SK-N-SH (cell line): ENCODE measurements at regions not wholly inside any gene's neighbourhood (a gene's known extent, or its start where the extent isn't known, plus 50 kb on each side); places are given as distances from the start of the nearest gene placed in this dataset.
A peak's percentile ranks its signal among the peaks of the same experiment; 100 is the strongest.

Experiments
- CTCF ChIA-PET: fragments of 300-600, 350-600 bp; formaldehyde crosslinking; extraction: SDS; loops from one replicate; lab custom pipeline; 2021; lab: Yijun Ruan, JAX
- POLR2A ChIA-PET: fragments of 350-600 bp; sonication (Branson Sonifier 250); formaldehyde crosslinking; extraction: SDS; loops from one replicate; lab custom pipeline; 2020; ENCODE audit warnings: antibody characterized with exemption, inconsistent platforms; lab: Yijun Ruan, JAX
- DNase-seq: peaks from one replicate; pipeline ENCODE4 v3.0.0; 2012
- H2AFZ ChIP-seq: fragments of 200-600 bp; sonication (generic); 2 replicates; pipeline ENCODE4 v1.8.1; 2016; ENCODE audit warnings: antibody characterized with exemption, mild to moderate bottlenecking, low read depth
- H3F3A ChIP-seq: fragments of 200-600 bp; sonication (generic); replicated peaks from 2 replicates; pipeline ENCODE3; 2016; ENCODE audit warnings: antibody characterized with exemption, mild to moderate bottlenecking; ENCODE audit not compliant: insufficient read depth
- H3K27ac ChIP-seq, 2 experiments: fragments of 200-500 bp in 1 of 2; fragments of 200-600 bp in 1 of 2; sonication (Bioruptor generic) in 1 of 2; sonication (generic), shearing (Covaris generic) in 1 of 2; 2 replicates each; pipeline versions ENCODE4 v1.5.1 to v1.6.1; 2014 to 2016; ENCODE audit warnings: low read depth in 2 of 2, inconsistent platforms in 1 of 2, low read length in 1 of 2, mild to moderate bottlenecking in 1 of 2, mixed read lengths in 1 of 2
- H3K27me3 ChIP-seq: fragments of 200-600 bp; sonication (generic), shearing (Covaris generic); 2 replicates; pipeline ENCODE4 v1.6.1; 2016; ENCODE audit warnings: mixed run types; ENCODE audit not compliant: insufficient read depth
- H3K36me3 ChIP-seq, 2 experiments: fragments of 200-500 bp in 1 of 2; fragments of 200-600 bp in 1 of 2; sonication (Bioruptor generic) in 1 of 2; sonication (generic) in 1 of 2; replicated peaks in 1 of 2; 2 replicates each; pipeline versions ENCODE3 to v1.5.1; 2014 to 2016; ENCODE audit warnings: low read length in 1 of 2, mild to moderate bottlenecking in 1 of 2; ENCODE audit not compliant: insufficient read depth in 2 of 2, control insufficient read depth in 1 of 2
- H3K4me1 ChIP-seq, 2 experiments: fragments of 200-500 bp in 1 of 2; fragments of 200-600 bp in 1 of 2; sonication (Bioruptor generic) in 1 of 2; sonication (generic), shearing (Covaris generic) in 1 of 2; 2 replicates each; pipeline versions ENCODE4 v1.5.1 to v1.6.1; 2014 to 2016; ENCODE audit warnings: low read depth in 1 of 2, low read length in 1 of 2, mixed run types in 1 of 2; ENCODE audit not compliant: insufficient read depth in 2 of 2, control insufficient read depth in 1 of 2
- H3K4me2 ChIP-seq: fragments of 200-600 bp; sonication (generic), shearing (Covaris generic); 2 replicates; pipeline ENCODE4 v1.6.1; 2017; ENCODE audit warnings: mixed run types
- H3K4me3 ChIP-seq, 2 experiments: fragments of 200-500 bp in 1 of 2; fragments of 200-600 bp in 1 of 2; sonication (Bioruptor generic) in 1 of 2; sonication (generic), shearing (Covaris generic) in 1 of 2; 2 replicates each; pipeline versions ENCODE4 v1.5.1 to v1.8.1; 2014 to 2016; ENCODE audit warnings: low read depth in 2 of 2, inconsistent platforms in 1 of 2, low read length in 1 of 2, mild to moderate bottlenecking in 1 of 2, mixed read lengths in 1 of 2, moderate library complexity in 1 of 2
- H3K79me2 ChIP-seq: fragments of 200-600 bp; sonication (generic); 2 replicates; pipeline ENCODE4 v1.8.1; 2017; ENCODE audit warnings: mild to moderate bottlenecking; ENCODE audit not compliant: insufficient read depth
- H3K9ac ChIP-seq: fragments of 200-600 bp; sonication (generic); 2 replicates; pipeline ENCODE4 v1.6.1; 2017; ENCODE audit warnings: mixed run types
- H3K9me2 ChIP-seq: fragments of 200-600 bp; sonication (generic); 2 replicates; pipeline ENCODE4 v1.6.1; 2017; ENCODE audit warnings: mixed run types
- H3K9me3 ChIP-seq: fragments of 200-600 bp; sonication (generic); 2 replicates; pipeline ENCODE4 v1.6.1; 2017; ENCODE audit warnings: mixed run types, mild to moderate bottlenecking, moderate library complexity
- H4K20me1 ChIP-seq: fragments of 200-600 bp; sonication (generic); 2 replicates; pipeline ENCODE4 v1.6.1; 2017; ENCODE audit warnings: mild to moderate bottlenecking, mixed run types; ENCODE audit not compliant: insufficient read depth
- CHD2 ChIP-seq: fragments of 150-350 bp; IDR thresholded peaks from 2 replicates; pipeline ENCODE4 v1.6.1; 2018; ENCODE audit warnings: low read length; ENCODE audit not compliant: partially characterized antibody
- ELF1 ChIP-seq: IDR thresholded peaks from 2 replicates; pipeline ENCODE4 v1.4.0; 2012
- EP300 ChIP-seq, 2 experiments: IDR thresholded peaks; 2 replicates each; pipeline versions ENCODE4 v1.4.0 to v1.6.1; 2012; ENCODE audit warnings: borderline replicate concordance in 1 of 2, low read depth in 1 of 2, low read length in 1 of 2
- FOXJ3 ChIP-seq: sonication (generic); formaldehyde crosslinking; IDR thresholded peaks from 2 replicates; pipeline ENCODE4 v1.5.1; 2020; ENCODE audit warnings: mild to moderate bottlenecking, missing genetic modification reagents
- FOXM1 ChIP-seq: IDR thresholded peaks from 2 replicates; pipeline ENCODE4 v1.4.0; 2012; ENCODE audit warnings: low read depth, mild to moderate bottlenecking
- GABPA ChIP-seq: IDR thresholded peaks from 2 replicates; pipeline ENCODE4 v1.4.0; 2012; ENCODE audit warnings: low read depth, mild to moderate bottlenecking
- GATA2 ChIP-seq: sonication (generic); formaldehyde crosslinking; IDR thresholded peaks from 2 replicates; pipeline ENCODE4 v1.5.0; 2020; ENCODE audit warnings: mild to moderate bottlenecking, missing genetic modification reagents
- JUND ChIP-seq: IDR thresholded peaks from 2 replicates; pipeline ENCODE4 v1.4.0; 2012
- MXI1 ChIP-seq: IDR thresholded peaks from 2 replicates; pipeline ENCODE4 v1.6.1; 2012; ENCODE audit warnings: mild to moderate bottlenecking, low read depth, low read length, improper control_type of control experiment
- NRF1 ChIP-seq: IDR thresholded peaks from 2 replicates; pipeline ENCODE4 v1.6.1; 2012; ENCODE audit warnings: low read depth, mild to moderate bottlenecking, low read length
- POLR2AphosphoS5 ChIP-seq: IDR thresholded peaks from 2 replicates; pipeline ENCODE4 v1.6.1; 2012; ENCODE audit warnings: low read depth, low read length
- RAD21 ChIP-seq: IDR thresholded peaks from 2 replicates; pipeline ENCODE4 v1.6.1; 2012; ENCODE audit warnings: mild to moderate bottlenecking, low read length
- RCOR1 ChIP-seq: fragments of 150-350 bp; IDR thresholded peaks from 2 replicates; pipeline ENCODE4 v1.6.1; 2017; ENCODE audit warnings: antibody characterized with exemption, low read length
- RXRA ChIP-seq: IDR thresholded peaks from 2 replicates; pipeline ENCODE4 v1.4.0; 2012; ENCODE audit warnings: low read depth, mild to moderate bottlenecking, borderline replicate concordance
- SIN3A ChIP-seq: IDR thresholded peaks from 2 replicates; pipeline ENCODE4 v1.6.1; 2012; ENCODE audit warnings: low read depth, mild to moderate bottlenecking, low read length, moderate library complexity, borderline replicate concordance
- SMC3 ChIP-seq: IDR thresholded peaks from 2 replicates; pipeline ENCODE4 v1.6.1; 2012; ENCODE audit warnings: low read depth, low read length, improper control_type of control experiment
- TAF1 ChIP-seq: IDR thresholded peaks from 2 replicates; pipeline ENCODE4 v1.6.1; 2012; ENCODE audit warnings: low read depth, mild to moderate bottlenecking, low read length, moderate library complexity, borderline replicate concordance
- TCF12 ChIP-seq: IDR thresholded peaks from 2 replicates; pipeline ENCODE4 v1.4.0; 2012
- WGBS: methylation state at CpG from one replicate; pipeline ENCODE4 v1.1.6; 2017; ENCODE audit warnings: low lambda C conversion rate; 5-methylcytosine and 5-hydroxymethylcytosine counted together
- TF ChIP-seq, protein P1 (sequence below): fragments of 150-350 bp; IDR thresholded peaks from 2 replicates; pipeline ENCODE4 v1.6.1; 2017; ENCODE audit warnings: antibody characterized with exemption, low read length, low read depth, borderline replicate concordance
- TF ChIP-seq, protein P2 (sequence below): IDR thresholded peaks from 2 replicates; pipeline ENCODE4 v1.6.1; 2012; ENCODE audit warnings: mild to moderate bottlenecking, low read depth, low read length, moderate library complexity
- TF ChIP-seq, protein P3 (sequence below): IDR thresholded peaks from 2 replicates; pipeline ENCODE4 v1.4.0; 2012; ENCODE audit warnings: low read depth, borderline replicate concordance
- TF ChIP-seq, protein P4 (sequence below): fragments of 150-350 bp; IDR thresholded peaks from 2 replicates; pipeline ENCODE4 v1.6.1; 2016; ENCODE audit warnings: mild to moderate bottlenecking, low read depth, low read length

DNA sequence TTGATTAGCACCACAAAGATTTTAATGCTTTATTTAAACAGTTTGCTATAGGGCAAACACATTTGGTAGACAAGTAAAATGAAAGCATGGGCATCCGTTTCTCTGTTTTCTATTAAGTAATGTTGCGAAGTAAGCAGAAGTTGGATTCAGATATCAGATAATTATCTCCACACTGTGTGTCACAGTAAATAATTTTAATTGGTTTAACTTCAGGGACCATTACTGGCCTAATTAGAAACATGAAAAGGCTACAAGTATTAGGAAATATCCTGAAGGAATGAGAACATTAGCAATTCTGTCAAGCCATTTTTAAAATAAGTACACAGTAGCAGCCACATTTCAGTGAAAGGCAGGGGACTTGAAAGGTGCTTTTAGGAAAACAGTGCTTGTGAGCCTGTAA lies 975.4 kb downstream of the NR2F1-AS1 start:
- no peaks in the 10 kb centered on the region for H3K36me3 ChIP-seq
- ChIA-PET CTCF (no interaction called here), POLR2A (no interaction called here)
- TF ChIP-seq SMC3 (no peak), MXI1 (peak; percentile 48; the same call in 1 of the 2 replicates), JUND (no peak), SIN3A (no peak), EP300 (IDR thresholded peaks at IDR 0.05; ENCODE audit: borderline replicate concordance in 1 of 2, low read depth in 1 of 2, low read length in 1 of 2) (peak in 1 of 2 experiments; percentile 95; a peak in 2 of 4 replicates), FOXJ3 (peak; percentile 78), RAD21 (peak; percentile 43), TAF1 (no peak), RXRA (no peak), NRF1 (no peak), GABPA (no peak), GATA2 (CRISPR knock-in tag) (peak; percentile 71; the same call in 1 of the 2 replicates), RCOR1 (peak; percentile 96), CHD2 (peak; percentile 72), TCF12 (peak; percentile 34; the same call in 1 of the 2 replicates)
- TF ChIP-seq, protein P1, sequence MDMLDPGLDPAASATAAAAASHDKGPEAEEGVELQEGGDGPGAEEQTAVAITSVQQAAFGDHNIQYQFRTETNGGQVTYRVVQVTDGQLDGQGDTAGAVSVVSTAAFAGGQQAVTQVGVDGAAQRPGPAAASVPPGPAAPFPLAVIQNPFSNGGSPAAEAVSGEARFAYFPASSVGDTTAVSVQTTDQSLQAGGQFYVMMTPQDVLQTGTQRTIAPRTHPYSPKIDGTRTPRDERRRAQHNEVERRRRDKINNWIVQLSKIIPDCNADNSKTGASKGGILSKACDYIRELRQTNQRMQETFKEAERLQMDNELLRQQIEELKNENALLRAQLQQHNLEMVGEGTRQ, result no peak
- no peaks in the 10 kb centered on the region for H3K9me2 ChIP-seq
- DNase-seq, result peak; percentile 30
- no peak overlapping the region for H3K4me3 ChIP-seq
- no peaks in the 10 kb centered on the region for H3K9me3 ChIP-seq
- no peaks in the 10 kb centered on the region for H3K27me3 ChIP-seq
- H3K27ac ChIP-seq, result peak overlapping the region in 1 of 2 experiments; percentile 91; a peak in 2 of 4 replicates
- H3K9ac ChIP-seq, result no peak overlapping the region
- H3K4me2 ChIP-seq, result no peak overlapping the region
- H3F3A ChIP-seq, result no peaks in the 10 kb centered on the region
- 68% methylated on average over 2 of the region's 2 CpGs for WGBS
- peaks cover 0 to 9% of the 10 kb centered on the region in 2 experiments; a peak in 1 of 4 replicates for H3K4me1 ChIP-seq
- no peak overlapping the region for H2AFZ ChIP-seq
- H4K20me1 ChIP-seq, result no peaks in the 10 kb centered on the region
- H3K79me2 ChIP-seq, result no peaks in the 10 kb centered on the region

DNA sequence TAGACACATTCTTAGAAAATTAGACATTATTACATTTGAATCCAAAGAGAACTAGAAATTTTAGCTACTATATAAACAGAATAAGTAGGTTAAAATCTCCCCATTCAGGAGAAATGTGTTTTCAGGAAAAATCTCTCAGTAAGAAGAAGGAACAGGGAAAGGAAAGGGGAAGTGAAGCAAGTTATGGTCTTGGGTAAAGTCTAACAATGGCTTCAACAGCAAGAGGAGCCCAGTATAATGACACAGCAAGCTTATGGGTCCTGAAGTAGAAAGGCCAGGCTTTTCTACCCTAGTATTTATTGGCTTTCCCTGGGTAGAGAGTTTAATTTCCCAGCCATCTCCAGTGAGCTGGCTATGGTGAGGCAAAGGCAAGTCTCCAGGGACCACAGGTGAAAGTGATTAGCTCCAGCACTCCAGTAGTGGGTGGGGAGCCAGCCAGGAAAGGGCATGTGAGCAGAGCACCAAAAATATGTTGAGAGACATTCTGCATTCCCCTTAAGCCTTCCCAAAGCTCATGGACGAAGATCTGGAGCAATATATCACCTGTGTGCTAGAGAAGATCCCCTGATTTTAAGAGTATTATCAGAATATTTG lies 981.7 kb downstream of the NR2F1-AS1 start:
- Histone ChIP-seq H3F3A (no peaks in the 10 kb centered on the region), H3K79me2 (no peaks in the 10 kb centered on the region), H2AFZ (no peak overlapping the region), H3K36me3 (no peaks in the 10 kb centered on the region), H3K27me3 (no peaks in the 10 kb centered on the region), H3K4me2 (no peak overlapping the region), H3K4me1 (peaks cover 0 to 3% of the 10 kb centered on the region in 2 experiments; a peak in 1 of 4 replicates), H4K20me1 (no peaks in the 10 kb centered on the region), H3K9me3 (no peaks in the 10 kb centered on the region), H3K9ac (no peak overlapping the region), H3K4me3 (no peak overlapping the region), H3K27ac (no peak overlapping the region), H3K9me2 (no peaks in the 10 kb centered on the region)
- POLR2A ChIA-PET, result no interaction called here
- DNase-seq, result no peak
- 67% methylated on average over 1 of the region's 1 CpG for WGBS
- TF ChIP-seq, protein P2, sequence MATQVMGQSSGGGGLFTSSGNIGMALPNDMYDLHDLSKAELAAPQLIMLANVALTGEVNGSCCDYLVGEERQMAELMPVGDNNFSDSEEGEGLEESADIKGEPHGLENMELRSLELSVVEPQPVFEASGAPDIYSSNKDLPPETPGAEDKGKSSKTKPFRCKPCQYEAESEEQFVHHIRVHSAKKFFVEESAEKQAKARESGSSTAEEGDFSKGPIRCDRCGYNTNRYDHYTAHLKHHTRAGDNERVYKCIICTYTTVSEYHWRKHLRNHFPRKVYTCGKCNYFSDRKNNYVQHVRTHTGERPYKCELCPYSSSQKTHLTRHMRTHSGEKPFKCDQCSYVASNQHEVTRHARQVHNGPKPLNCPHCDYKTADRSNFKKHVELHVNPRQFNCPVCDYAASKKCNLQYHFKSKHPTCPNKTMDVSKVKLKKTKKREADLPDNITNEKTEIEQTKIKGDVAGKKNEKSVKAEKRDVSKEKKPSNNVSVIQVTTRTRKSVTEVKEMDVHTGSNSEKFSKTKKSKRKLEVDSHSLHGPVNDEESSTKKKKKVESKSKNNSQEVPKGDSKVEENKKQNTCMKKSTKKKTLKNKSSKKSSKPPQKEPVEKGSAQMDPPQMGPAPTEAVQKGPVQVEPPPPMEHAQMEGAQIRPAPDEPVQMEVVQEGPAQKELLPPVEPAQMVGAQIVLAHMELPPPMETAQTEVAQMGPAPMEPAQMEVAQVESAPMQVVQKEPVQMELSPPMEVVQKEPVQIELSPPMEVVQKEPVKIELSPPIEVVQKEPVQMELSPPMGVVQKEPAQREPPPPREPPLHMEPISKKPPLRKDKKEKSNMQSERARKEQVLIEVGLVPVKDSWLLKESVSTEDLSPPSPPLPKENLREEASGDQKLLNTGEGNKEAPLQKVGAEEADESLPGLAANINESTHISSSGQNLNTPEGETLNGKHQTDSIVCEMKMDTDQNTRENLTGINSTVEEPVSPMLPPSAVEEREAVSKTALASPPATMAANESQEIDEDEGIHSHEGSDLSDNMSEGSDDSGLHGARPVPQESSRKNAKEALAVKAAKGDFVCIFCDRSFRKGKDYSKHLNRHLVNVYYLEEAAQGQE, result no peak
- TF ChIP-seq RXRA, result no peak
- TF ChIP-seq, protein P3, sequence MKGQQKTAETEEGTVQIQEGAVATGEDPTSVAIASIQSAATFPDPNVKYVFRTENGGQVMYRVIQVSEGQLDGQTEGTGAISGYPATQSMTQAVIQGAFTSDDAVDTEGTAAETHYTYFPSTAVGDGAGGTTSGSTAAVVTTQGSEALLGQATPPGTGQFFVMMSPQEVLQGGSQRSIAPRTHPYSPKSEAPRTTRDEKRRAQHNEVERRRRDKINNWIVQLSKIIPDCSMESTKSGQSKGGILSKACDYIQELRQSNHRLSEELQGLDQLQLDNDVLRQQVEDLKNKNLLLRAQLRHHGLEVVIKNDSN, result no peak
- TF ChIP-seq POLR2AphosphoS5, result no peak
- TF ChIP-seq SMC3, result no peak
- no peak for TF ChIP-seq GATA2 (CRISPR knock-in tag)
- TF ChIP-seq FOXM1, result no peak
- TF ChIP-seq, protein P4, sequence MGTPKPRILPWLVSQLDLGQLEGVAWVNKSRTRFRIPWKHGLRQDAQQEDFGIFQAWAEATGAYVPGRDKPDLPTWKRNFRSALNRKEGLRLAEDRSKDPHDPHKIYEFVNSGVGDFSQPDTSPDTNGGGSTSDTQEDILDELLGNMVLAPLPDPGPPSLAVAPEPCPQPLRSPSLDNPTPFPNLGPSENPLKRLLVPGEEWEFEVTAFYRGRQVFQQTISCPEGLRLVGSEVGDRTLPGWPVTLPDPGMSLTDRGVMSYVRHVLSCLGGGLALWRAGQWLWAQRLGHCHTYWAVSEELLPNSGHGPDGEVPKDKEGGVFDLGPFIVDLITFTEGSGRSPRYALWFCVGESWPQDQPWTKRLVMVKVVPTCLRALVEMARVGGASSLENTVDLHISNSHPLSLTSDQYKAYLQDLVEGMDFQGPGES, result no peak
- no peak for TF ChIP-seq CHD2
- no peak for TF ChIP-seq ELF1
- CTCF ChIA-PET, result no interaction called here
